B cell (primary cell): ENCODE measurements at regions not wholly inside any gene's neighbourhood (a gene's known extent, or its start where the extent isn't known, plus 50 kb on each side); places are given as distances from the start of the nearest gene placed in this dataset.

Experiments
- ATAC-seq: fragments of 200-7000 bp; cut with Tn5 transposase; one replicate; pipeline ENCODE4 v1.10.0; 2021; ENCODE audit warnings: low read depth, mild to moderate bottlenecking, moderate number of reproducible peaks, moderate library complexity
- CTCF ChIA-PET: fragments of 350-600 bp; sonication (Branson Sonifier 250); formaldehyde crosslinking; loops from one replicate; lab custom pipeline; 2021; ENCODE audit warnings: antibody characterized with exemption, inconsistent platforms; lab: Charles Lee
- POLR2A ChIA-PET: fragments of 350-600 bp; sonication (Branson Sonifier 250); formaldehyde crosslinking; loops from one replicate; lab custom pipeline; 2021; ENCODE audit warnings: antibody characterized with exemption; lab: Charles Lee
- DNase-seq: peaks from one replicate; pipeline ENCODE4 v3.0.0; 2013
- H2AFZ ChIP-seq: 2 replicates; pipeline ENCODE4 v1.6.1; 2012; ENCODE audit warnings: mild to moderate bottlenecking, low read depth, low read length; ENCODE audit not compliant: insufficient read depth, poor library complexity, severe bottlenecking
- H3K27ac ChIP-seq, 2 donors: 1 replicate in 1 of 2; 2 replicates in 1 of 2; pipeline ENCODE4 v1.5.1; 2012 to 2013; ENCODE audit warnings: low read length in 2 of 2, mild to moderate bottlenecking in 2 of 2, moderate library complexity in 1 of 2
- H3K27me3 ChIP-seq, 4 experiments: fragments of 200-600 bp in 1 of 4; sonication (generic) in 1 of 4; replicated peaks in 1 of 4; 1 replicate in 2 of 4; 2 replicates in 2 of 4; pipeline versions ENCODE4 v1.6.1 to v1.7.0; 2013 to 2016; ENCODE audit warnings: low read length in 3 of 4, mild to moderate bottlenecking in 2 of 4, mixed read lengths in 1 of 4, moderate library complexity in 1 of 4; ENCODE audit not compliant: insufficient read depth in 4 of 4, control insufficient read depth in 3 of 4; ENCODE audit errors: control extremely low read depth in 1 of 4
- H3K36me3 ChIP-seq, 2 experiments: replicated peaks in 1 of 2; 1 replicate in 1 of 2; 2 replicates in 1 of 2; pipeline versions ENCODE4 v1.6.1 to v1.7.1; 2013; ENCODE audit warnings: low read length in 1 of 2; ENCODE audit not compliant: insufficient read depth in 2 of 2, control insufficient read depth in 1 of 2; ENCODE audit errors: control extremely low read depth in 1 of 2, extremely low read depth in 1 of 2
- H3K4me1 ChIP-seq, 2 donors: fragments of 200-600 bp in 1 of 2; sonication (generic) in 1 of 2; 1 replicate in 1 of 2; 2 replicates in 1 of 2; pipeline versions ENCODE4 v1.5.1 to v1.6.1; 2013 to 2017; ENCODE audit warnings: low read length in 2 of 2; ENCODE audit not compliant: control insufficient read depth in 2 of 2, insufficient read depth in 2 of 2
- H3K4me2 ChIP-seq: replicated peaks from 2 replicates; pipeline ENCODE3; 2012; ENCODE audit warnings: mild to moderate bottlenecking, low read depth, low read length; ENCODE audit not compliant: poor library complexity, severe bottlenecking
- H3K4me3 ChIP-seq, 5 experiments: fragments of 200-600 bp in 1 of 5; sonication (generic) in 1 of 5; 1 replicate in 3 of 5; 2 replicates in 2 of 5; pipeline versions ENCODE4 v1.5.1 to v1.7.0; 2011 to 2016; ENCODE audit warnings: low read length in 4 of 5, mild to moderate bottlenecking in 4 of 5, low read depth in 2 of 5, control low read depth in 1 of 5, moderate library complexity in 1 of 5; ENCODE audit not compliant: insufficient read depth in 1 of 5; ENCODE audit errors: control extremely low read depth in 1 of 5, extremely low read depth in 1 of 5
- H3K79me2 ChIP-seq: fragments of 200-600 bp; sonication (generic); one replicate; pipeline ENCODE4 v1.6.0; 2016; ENCODE audit warnings: low read length; ENCODE audit not compliant: control insufficient read depth, insufficient read depth
- H3K9ac ChIP-seq: fragments of 200-600 bp; sonication (generic); 2 replicates; pipeline ENCODE4 v1.6.1; 2017; ENCODE audit warnings: mild to moderate bottlenecking, low read length, moderate library complexity
- H3K9me3 ChIP-seq, 3 donors: one replicate each; pipeline versions ENCODE4 v1.6.1 to v1.7.1; 2013; ENCODE audit warnings: low read length in 2 of 3; ENCODE audit not compliant: control insufficient read depth in 2 of 3, insufficient read depth in 1 of 3; ENCODE audit errors: control extremely low read depth in 1 of 3
- H4K20me1 ChIP-seq: 2 replicates; pipeline ENCODE4 v1.6.0; 2012; ENCODE audit warnings: mild to moderate bottlenecking, low read length; ENCODE audit not compliant: insufficient read depth, control insufficient read depth, poor library complexity, severe bottlenecking
- H3K27ac Mint-ChIP-seq: one replicate; pipeline ENCODE4 v1.8.0; 2021; ENCODE audit warnings: mixed read lengths
- H3K27me3 Mint-ChIP-seq: one replicate; pipeline ENCODE4 v1.8.0; 2021; ENCODE audit warnings: mixed read lengths
- H3K4me1 Mint-ChIP-seq: one replicate; pipeline ENCODE4 v1.8.0; 2021; ENCODE audit warnings: mixed read lengths
- H3K4me3 Mint-ChIP-seq: one replicate; pipeline ENCODE4 v1.8.0; 2021; ENCODE audit warnings: mixed read lengths
- H3K9me3 Mint-ChIP-seq: one replicate; pipeline ENCODE4 v1.8.0; 2022; ENCODE audit warnings: mixed read lengths; ENCODE audit not compliant: insufficient read depth
- CTCF ChIP-seq: fragments of 200-600 bp; IDR thresholded peaks from one replicate; pipeline ENCODE4 v1.8.0; 2022; ENCODE audit warnings: antibody characterized with exemption, mild to moderate bottlenecking
- EZH2 ChIP-seq: IDR thresholded peaks from 2 replicates; pipeline ENCODE4 v1.6.1; 2012; ENCODE audit warnings: borderline replicate concordance, low read depth, mild to moderate bottlenecking, moderate library complexity, low read length; ENCODE audit not compliant: insufficient read depth, poor library complexity, severe bottlenecking
- WGBS: methylation state at CpG from one replicate; pipeline ENCODE4 v1.1.5; 2013; ENCODE audit warnings: missing lambda C conversion rate; ENCODE audit not compliant: insufficient coverage; 5-methylcytosine and 5-hydroxymethylcytosine counted together
- intact Hi-C: fragments of 100-400 bp; cut with micrococcal nuclease; formaldehyde crosslinking; loops from one replicate; pipeline ENCODE4 v1.10.0; 2022

DNA sequence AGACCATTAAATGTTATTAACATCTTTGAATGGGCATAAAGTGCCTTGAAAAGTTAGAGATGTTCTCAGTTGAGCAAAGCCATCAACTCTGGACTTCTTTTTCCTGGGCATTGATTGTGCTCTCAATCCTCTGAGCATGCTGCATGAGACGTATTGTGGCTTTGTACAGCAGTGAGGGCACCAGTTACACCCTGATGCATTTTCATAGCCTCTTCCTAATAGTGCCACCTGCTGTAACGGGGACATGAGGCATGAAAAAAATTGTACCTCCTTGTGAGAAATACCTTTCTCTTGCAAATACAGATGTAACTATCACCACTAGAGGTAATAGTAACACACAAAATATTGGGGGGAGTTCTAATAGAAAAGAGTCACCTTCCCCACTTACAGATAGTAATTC is 697.5 kb downstream of the TMEM182 start:
- no peak overlapping the region for H3K27ac ChIP-seq
- Mint-ChIP-seq H3K27ac (no peak overlapping the region), H3K9me3 (no peaks in the 10 kb centered on the region), H3K27me3 (no peaks in the 10 kb centered on the region), H3K4me3 (no peak overlapping the region), H3K4me1 (no peaks in the 10 kb centered on the region)
- intact Hi-C loops: no loop called here
- ChIA-PET CTCF (no interaction called here), POLR2A (no interaction called here)
- no peak overlapping the region for H3K4me2 ChIP-seq
- H3K36me3 ChIP-seq: no peaks in the 10 kb centered on the region
- TF ChIP-seq EZH2 (no peak), CTCF (no peak)
- ATAC-seq: no peak
- H3K4me1 ChIP-seq: no peaks in the 10 kb centered on the region
- no peaks in the 10 kb centered on the region for H3K9me3 ChIP-seq
- H2AFZ ChIP-seq: no peak overlapping the region
- no peak for DNase-seq
- no peak overlapping the region for H3K4me3 ChIP-seq
- H3K79me2 ChIP-seq: no peaks in the 10 kb centered on the region
- no peaks in the 10 kb centered on the region for H4K20me1 ChIP-seq
- 67% methylated on average over 1 of the region's 2 CpGs for WGBS
- no peaks in the 10 kb centered on the region for H3K27me3 ChIP-seq
- H3K9ac ChIP-seq: no peak overlapping the region

DNA sequence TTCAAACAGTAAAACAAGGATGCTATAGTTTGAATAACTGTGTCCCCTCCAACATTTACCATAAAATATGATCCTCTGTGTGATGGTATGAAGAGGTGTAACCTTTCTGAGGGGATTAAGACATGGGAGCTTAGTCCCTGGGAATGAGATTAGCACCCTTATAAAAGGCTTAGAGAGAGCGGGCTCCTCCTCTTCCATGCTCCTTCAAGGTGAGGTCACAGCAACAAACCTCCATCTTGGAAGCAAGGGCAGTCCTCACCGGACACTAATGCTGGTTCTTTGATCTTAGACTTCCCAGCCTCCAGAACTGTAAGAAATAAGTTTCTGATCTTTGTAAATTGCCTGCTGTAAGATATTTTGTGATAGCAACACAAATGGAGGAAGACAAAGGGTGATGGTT is 700.3 kb downstream of the TMEM182 start:
- no peak overlapping the region for H3K4me2 ChIP-seq
- H3K4me1 ChIP-seq: no peaks in the 10 kb centered on the region
- no peaks in the 10 kb centered on the region for H3K9me3 ChIP-seq
- H3K9ac ChIP-seq: no peak overlapping the region
- H3K79me2 ChIP-seq: no peaks in the 10 kb centered on the region
- ATAC-seq (no peak), DNase-seq (no peak)
- H3K4me3 ChIP-seq: no peak overlapping the region
- CTCF ChIA-PET: no interaction called here
- Mint-ChIP-seq H3K4me1 (no peaks in the 10 kb centered on the region), H3K9me3 (peaks cover 3% of the 10 kb centered on the region), H3K27ac (no peak overlapping the region), H3K4me3 (no peak overlapping the region), H3K27me3 (no peaks in the 10 kb centered on the region)
- POLR2A ChIA-PET: no interaction called here
- H2AFZ ChIP-seq: no peak overlapping the region
- H3K36me3 ChIP-seq: no peaks in the 10 kb centered on the region
- 100% methylated on average over 1 of the region's 2 CpGs for WGBS
- no peak overlapping the region for H3K27ac ChIP-seq
- no peaks in the 10 kb centered on the region for H3K27me3 ChIP-seq
- TF ChIP-seq EZH2: no peak
- TF ChIP-seq CTCF: no peak
- no peaks in the 10 kb centered on the region for H4K20me1 ChIP-seq
- intact Hi-C loops: no loop called here
